ENCODE measurements at regions not wholly inside any gene's neighbourhood (a gene's known extent, or its start where the extent isn't known, plus 50 kb on each side); places are given as distances from the start of the nearest gene placed in this dataset.

DNA sequence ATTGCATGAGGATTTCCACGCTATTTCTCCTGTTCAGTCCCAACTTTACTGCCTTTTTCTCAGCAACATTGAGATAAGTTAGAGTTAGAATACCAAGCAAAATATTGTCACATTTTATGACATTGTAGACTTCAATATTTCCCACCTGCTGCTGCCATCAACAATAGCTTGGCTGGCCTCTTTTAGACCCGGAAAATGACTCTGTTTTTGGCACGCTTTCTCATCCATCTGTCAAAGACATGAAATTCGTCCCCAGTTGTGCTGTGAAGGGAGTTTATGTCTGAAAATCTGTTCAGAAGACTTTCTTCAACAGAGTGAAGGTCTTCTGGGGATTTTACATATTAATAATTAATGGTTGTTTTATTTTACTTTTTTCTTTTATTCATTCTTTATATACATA is 857.3 kb downstream of the FRK start:
- no peaks in the 10 kb centered on the region for H3K9me3 ChIP-seq (ENCODE audit: low read length)
- no peak overlapping the region for H3K27ac ChIP-seq (ENCODE audit: low read depth, low read length, poor library complexity, severe bottlenecking)
- no peak for TF ChIP-seq EZH2 (IDR thresholded peaks at IDR 0.05; ENCODE audit: borderline replicate concordance, low read length)
- TF ChIP-seq, protein P1, sequence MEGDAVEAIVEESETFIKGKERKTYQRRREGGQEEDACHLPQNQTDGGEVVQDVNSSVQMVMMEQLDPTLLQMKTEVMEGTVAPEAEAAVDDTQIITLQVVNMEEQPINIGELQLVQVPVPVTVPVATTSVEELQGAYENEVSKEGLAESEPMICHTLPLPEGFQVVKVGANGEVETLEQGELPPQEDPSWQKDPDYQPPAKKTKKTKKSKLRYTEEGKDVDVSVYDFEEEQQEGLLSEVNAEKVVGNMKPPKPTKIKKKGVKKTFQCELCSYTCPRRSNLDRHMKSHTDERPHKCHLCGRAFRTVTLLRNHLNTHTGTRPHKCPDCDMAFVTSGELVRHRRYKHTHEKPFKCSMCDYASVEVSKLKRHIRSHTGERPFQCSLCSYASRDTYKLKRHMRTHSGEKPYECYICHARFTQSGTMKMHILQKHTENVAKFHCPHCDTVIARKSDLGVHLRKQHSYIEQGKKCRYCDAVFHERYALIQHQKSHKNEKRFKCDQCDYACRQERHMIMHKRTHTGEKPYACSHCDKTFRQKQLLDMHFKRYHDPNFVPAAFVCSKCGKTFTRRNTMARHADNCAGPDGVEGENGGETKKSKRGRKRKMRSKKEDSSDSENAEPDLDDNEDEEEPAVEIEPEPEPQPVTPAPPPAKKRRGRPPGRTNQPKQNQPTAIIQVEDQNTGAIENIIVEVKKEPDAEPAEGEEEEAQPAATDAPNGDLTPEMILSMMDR (IDR thresholded peaks at IDR 0.05; ENCODE audit: low read length) = no peak
- no peak overlapping the region for H3K9ac ChIP-seq (ENCODE audit: low read length)
- H3F3A ChIP-seq (ENCODE audit: insufficient read depth, low read length) = no peaks in the 10 kb centered on the region
- no peaks in the 10 kb centered on the region for H3K36me3 ChIP-seq (ENCODE audit: insufficient read depth, low read length)
- no peak overlapping the region for H2AFZ ChIP-seq (ENCODE audit: low read length)
- H4K20me1 ChIP-seq (ENCODE audit: insufficient read depth, low read length) = no peaks in the 10 kb centered on the region
- no peaks in the 10 kb centered on the region for H3K9me2 ChIP-seq (ENCODE audit: low read depth, low read length)
- no peaks in the 10 kb centered on the region for H3K4me1 ChIP-seq (ENCODE audit: insufficient read depth, low read length, severe bottlenecking)
- H3K79me2 ChIP-seq (ENCODE audit: insufficient read depth, low read length) = no peaks in the 10 kb centered on the region
- no peak overlapping the region for H3K4me3 ChIP-seq (ENCODE audit: low read depth, low read length, poor library complexity, severe bottlenecking)
- no peaks in the 10 kb centered on the region for H3K27me3 ChIP-seq (ENCODE audit: insufficient read depth, low read length)
- no peak overlapping the region for H3K4me2 ChIP-seq (ENCODE audit: low read length)

DNA sequence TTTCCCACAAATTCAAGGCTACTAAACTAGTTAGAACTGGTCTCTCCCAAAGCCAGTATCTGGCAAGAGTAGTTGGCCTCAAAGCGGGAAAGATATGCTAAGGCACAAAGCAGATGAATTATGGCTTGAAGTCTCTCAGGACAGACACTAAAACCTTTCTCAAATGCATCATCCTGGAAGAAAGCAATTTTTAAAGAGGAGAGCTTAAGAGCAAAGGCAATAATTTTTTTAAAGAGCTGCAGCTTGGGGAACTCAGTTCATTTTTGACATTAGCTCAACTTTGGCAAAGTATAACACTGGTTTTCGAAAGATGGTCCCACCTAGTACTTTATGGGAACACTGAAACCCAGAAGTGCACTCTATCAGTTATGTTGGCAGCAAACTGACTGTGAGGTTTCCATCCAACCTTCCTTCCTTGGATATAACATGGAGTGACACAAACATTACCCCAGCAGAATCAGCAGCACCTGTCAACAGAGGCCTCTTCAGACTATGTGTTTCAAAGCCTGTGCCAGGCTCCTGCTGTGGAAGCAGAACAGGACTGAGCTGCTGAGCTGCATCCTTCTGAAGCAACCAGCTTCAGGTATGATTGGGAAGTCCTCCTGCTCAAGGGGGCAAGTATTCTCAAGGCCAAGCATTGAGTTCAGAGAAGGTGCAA is 852.3 kb upstream of the HS3ST5 start:
- no peak overlapping the region for H3K4me2 ChIP-seq (ENCODE audit: low read length)
- no peaks in the 10 kb centered on the region for H3K9me2 ChIP-seq (ENCODE audit: low read depth, low read length)
- H3K4me1 ChIP-seq (ENCODE audit: insufficient read depth, low read length, severe bottlenecking) = no peaks in the 10 kb centered on the region
- no peaks in the 10 kb centered on the region for H3K9me3 ChIP-seq (ENCODE audit: low read length)
- H3K79me2 ChIP-seq (ENCODE audit: insufficient read depth, low read length) = no peaks in the 10 kb centered on the region
- no peaks in the 10 kb centered on the region for H3K27me3 ChIP-seq (ENCODE audit: insufficient read depth, low read length)
- no peaks in the 10 kb centered on the region for H4K20me1 ChIP-seq (ENCODE audit: insufficient read depth, low read length)
- no peaks in the 10 kb centered on the region for H3K36me3 ChIP-seq (ENCODE audit: insufficient read depth, low read length)
- H3K4me3 ChIP-seq (ENCODE audit: low read depth, low read length, poor library complexity, severe bottlenecking) = no peak overlapping the region
- H3K9ac ChIP-seq (ENCODE audit: low read length) = no peak overlapping the region
- TF ChIP-seq, protein P1 (IDR thresholded peaks at IDR 0.05; ENCODE audit: low read length) = no peak
- no peak for TF ChIP-seq EZH2 (IDR thresholded peaks at IDR 0.05; ENCODE audit: borderline replicate concordance, low read length)
- H2AFZ ChIP-seq (ENCODE audit: low read length) = no peak overlapping the region
- H3F3A ChIP-seq (ENCODE audit: insufficient read depth, low read length) = no peaks in the 10 kb centered on the region
- H3K27ac ChIP-seq (ENCODE audit: low read depth, low read length, poor library complexity, severe bottlenecking) = no peak overlapping the region

DNA sequence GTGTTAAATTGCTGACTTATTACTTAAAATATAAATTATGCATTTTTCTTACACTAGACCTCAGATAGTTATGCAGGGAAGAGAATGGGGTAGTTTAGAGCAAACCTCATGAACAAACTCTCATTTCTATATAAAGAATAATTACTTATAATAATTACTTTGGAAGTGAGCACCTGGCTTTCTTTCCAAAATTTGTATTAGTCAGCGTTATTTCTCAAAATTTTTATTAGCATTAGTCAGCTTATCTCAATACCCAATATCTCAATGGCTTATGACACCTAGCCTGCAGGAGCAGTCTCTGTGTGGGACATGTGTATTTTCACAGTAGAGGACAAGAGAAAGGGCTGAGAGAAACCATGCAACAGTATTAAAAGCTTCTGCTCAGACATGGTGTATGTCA is 849.2 kb upstream of the HS3ST5 start:
- Histone ChIP-seq H3K9ac (ENCODE audit: low read length) (no peak overlapping the region), H4K20me1 (ENCODE audit: insufficient read depth, low read length) (no peaks in the 10 kb centered on the region), H3K36me3 (ENCODE audit: insufficient read depth, low read length) (no peaks in the 10 kb centered on the region), H3K79me2 (ENCODE audit: insufficient read depth, low read length) (no peaks in the 10 kb centered on the region), H3K4me3 (ENCODE audit: low read depth, low read length, poor library complexity, severe bottlenecking) (no peak overlapping the region), H3F3A (ENCODE audit: insufficient read depth, low read length) (no peaks in the 10 kb centered on the region), H3K4me1 (ENCODE audit: insufficient read depth, low read length, severe bottlenecking) (no peaks in the 10 kb centered on the region), H2AFZ (ENCODE audit: low read length) (no peak overlapping the region), H3K27me3 (ENCODE audit: insufficient read depth, low read length) (no peaks in the 10 kb centered on the region), H3K4me2 (ENCODE audit: low read length) (no peak overlapping the region), H3K27ac (ENCODE audit: low read depth, low read length, poor library complexity, severe bottlenecking) (no peak overlapping the region), H3K9me3 (ENCODE audit: low read length) (no peaks in the 10 kb centered on the region), H3K9me2 (ENCODE audit: low read depth, low read length) (no peaks in the 10 kb centered on the region)
- TF ChIP-seq, protein P1 (IDR thresholded peaks at IDR 0.05; ENCODE audit: low read length) = no peak
- no peak for TF ChIP-seq EZH2 (IDR thresholded peaks at IDR 0.05; ENCODE audit: borderline replicate concordance, low read length)

All from OCI-LY1 (cell line).